ENCODE measurements at regions not wholly inside any gene's neighbourhood (a gene's known extent, or its start where the extent isn't known, plus 50 kb on each side); places are given as distances from the start of the nearest gene placed in this dataset.

DNA sequence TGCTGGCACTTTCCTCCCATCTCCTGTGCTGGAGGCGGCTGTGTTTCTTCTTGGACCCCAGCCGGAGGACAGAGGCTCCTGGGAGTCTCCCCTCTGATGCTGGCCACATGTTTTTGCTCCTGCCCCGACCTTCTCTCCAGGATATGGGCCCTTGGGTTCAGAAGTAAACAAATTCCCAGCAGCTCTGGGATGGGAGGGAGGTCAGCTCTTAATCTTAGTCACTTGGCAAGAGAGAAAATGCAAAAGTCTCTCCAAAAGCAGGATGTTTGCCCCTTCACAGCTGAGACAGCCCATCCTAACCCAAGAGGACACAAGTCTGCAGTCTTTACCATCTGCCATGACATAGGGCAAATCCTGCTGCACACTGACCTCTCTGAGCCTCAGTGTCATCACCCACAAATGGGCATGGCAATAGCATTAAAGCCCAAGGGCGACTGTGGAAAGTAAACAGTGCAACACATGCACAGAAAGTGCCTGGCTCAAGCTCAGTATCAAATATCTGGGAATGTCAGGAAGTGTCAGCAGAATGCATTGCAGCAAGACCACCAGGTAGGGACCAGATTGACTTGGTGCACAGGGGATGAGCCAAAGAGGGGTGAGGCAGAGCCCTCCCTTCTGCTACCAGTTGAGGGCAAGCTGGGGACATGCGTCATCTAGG lies 117.0 kb upstream of the CXCL14 start:
- TF ChIP-seq HDAC6 (IDR thresholded peaks at IDR 0.05; ENCODE audit: low read depth, low read length) = no peak
- TF ChIP-seq CTCF (IDR thresholded peaks at IDR 0.05; ENCODE audit: control extremely low read depth in 1 of 3, insufficient read depth in 1 of 3, low read depth in 1 of 3, low read length in 3 of 3) = no peak
- no peak for TF ChIP-seq MAFK (IDR thresholded peaks at IDR 0.05; ENCODE audit: low read depth, low read length)
- no peak for TF ChIP-seq JUND (IDR thresholded peaks at IDR 0.05; ENCODE audit: low read length)
- TF ChIP-seq RNF2 (IDR thresholded peaks at IDR 0.05; ENCODE audit: borderline replicate concordance, low read depth, low read length, missing control alignments, poor library complexity, severe bottlenecking) = no peak

Measured in H1 (cell line).